VCaP (cell line): ENCODE measurements at regions not wholly inside any gene's neighbourhood (a gene's known extent, or its start where the extent isn't known, plus 50 kb on each side); places are given as distances from the start of the nearest gene placed in this dataset.
"Not testable (repeated sequence)": the region's sequence is repeated elsewhere in the genome, so short reads cannot be mapped to it uniquely, and the experiment has no call there.

Experiments
- H3K27ac ChIP-seq: fragments of 450-650 bp; 2 replicates; pipeline ENCODE4 v1.5.1; 2017
- CTCF ChIP-seq: fragments of 450-650 bp; conservative IDR thresholded peaks from 2 replicates; pipeline ENCODE4 v1.5.1; 2017; ENCODE audit warnings: mild to moderate bottlenecking, moderate library complexity

- no peak overlapping the region for H3K27ac ChIP-seq
- no peak for TF ChIP-seq CTCF
These were observed 187.3 kb downstream of the NUFIP1 start for GRCh38 chr13:44801990-44802389.

- no peak overlapping the region for H3K27ac ChIP-seq
- TF ChIP-seq CTCF = no peak
These were observed 188.6 kb downstream of the NUFIP1 start for GRCh38 chr13:44800626-44801025.

DNA sequence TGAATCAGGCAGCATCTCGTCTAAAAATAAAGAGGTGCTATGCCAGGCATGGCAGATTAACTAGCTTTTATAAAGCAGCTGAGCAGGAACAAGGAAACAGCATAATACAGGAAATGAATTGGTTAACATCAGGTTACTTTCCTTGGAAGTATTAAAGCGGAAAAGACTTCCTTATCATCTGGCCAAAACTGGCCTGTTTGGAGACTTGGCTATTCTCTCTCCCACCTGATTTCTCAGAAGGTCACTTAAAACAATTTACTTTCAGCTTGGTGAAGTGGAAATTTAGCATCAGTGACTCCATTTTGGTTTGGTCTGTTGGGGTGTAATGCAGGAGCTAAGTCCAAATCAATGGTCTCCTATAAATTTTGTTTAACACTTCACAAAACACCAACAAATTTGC is 191.6 kb downstream of the NUFIP1 start:
- H3K27ac ChIP-seq = peak overlapping the region; percentile 56
- TF ChIP-seq CTCF = no peak

DNA sequence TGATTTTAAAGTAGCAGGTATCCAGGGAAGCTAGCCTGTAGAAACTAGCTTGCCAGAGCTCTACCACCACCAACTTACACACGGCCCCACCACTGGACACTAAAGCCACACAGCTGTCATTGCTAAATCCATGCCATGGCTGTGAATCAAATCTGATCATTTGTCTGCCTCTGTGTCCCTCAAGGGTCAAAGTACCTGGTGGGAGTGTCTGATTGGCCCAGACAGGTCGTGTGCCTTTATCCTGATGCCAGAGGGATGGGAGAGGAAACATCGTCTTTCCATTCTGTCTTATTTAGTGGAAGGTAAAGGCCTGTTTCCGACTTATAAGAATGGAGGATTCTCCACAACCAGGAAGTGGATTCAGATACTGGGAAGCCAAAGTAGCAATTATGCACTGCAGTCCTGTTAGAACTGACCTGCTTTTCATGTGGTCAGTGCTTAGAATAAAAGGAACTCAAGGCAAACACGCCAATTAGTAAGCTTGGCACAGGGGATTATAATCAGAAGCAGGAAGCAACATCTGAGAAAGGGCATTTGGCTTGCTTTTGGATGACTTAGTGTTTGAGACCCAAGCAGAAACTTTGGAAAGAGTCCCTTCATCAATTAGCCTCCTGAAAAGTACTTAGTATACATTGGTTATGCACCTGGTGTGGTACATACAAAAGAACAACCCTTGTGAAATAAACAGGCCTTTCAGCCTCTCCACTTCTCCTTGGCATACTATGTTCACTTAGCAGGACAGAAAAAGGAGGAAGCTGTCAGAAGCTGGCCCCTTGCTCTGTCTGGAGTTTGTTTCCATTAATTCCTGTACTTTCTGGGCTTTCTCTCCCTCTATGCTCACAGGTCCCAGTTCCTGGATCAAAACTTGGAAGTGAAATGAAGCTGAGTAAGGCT is 192.4 kb downstream of the NUFIP1 start:
- peak overlapping the region; percentile 56 for H3K27ac ChIP-seq

GRCh38 chr13:44796039-44796438 is 193.2 kb downstream of the NUFIP1 start:
- H3K27ac ChIP-seq = not testable (repeated sequence)

More for the DNA sequence above, 192.4 kb downstream of the NUFIP1 start:
- TF ChIP-seq CTCF = no peak

- H3K27ac ChIP-seq = no peak overlapping the region
- TF ChIP-seq CTCF = no peak
These were observed 194.1 kb downstream of the NUFIP1 start for GRCh38 chr13:44795176-44795575.

DNA sequence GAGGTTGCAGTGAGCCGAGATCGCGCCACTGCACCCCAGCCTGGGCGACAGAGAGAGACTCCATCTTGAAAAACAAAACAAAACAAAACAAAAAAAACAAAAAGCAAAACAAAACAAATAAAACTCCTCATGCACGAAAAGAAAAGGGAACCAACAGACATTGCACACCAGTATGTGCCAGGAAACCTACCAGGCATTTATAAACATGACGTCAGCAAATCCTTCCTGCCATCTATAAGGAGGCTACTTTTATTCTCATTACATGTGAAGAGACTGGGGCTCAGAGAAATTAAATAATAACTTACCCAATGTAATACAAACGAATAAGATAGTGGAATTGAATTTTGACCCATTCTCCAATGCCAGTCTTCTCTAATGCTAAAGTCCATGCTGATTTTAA is 197.2 kb downstream of the NUFIP1 start:
- H3K27ac ChIP-seq = no peak overlapping the region
- TF ChIP-seq CTCF = no peak

GRCh38 chr13:44790289-44790688 is 199.0 kb downstream of the NUFIP1 start:
- TF ChIP-seq CTCF = no peak
- H3K27ac ChIP-seq = no peak overlapping the region
